DND-41 (cell line): ENCODE measurements at regions not wholly inside any gene's neighbourhood (a gene's known extent, or its start where the extent isn't known, plus 50 kb on each side); places are given as distances from the start of the nearest gene placed in this dataset.

Experiments
- ATAC-seq: fragments of 200-7000 bp; cut with Tn5 transposase; 3 replicates; pipeline ENCODE4 v1.9.1; 2021; ENCODE audit warnings: low read depth; ENCODE audit not compliant: insufficient read depth
- DNase-seq: peaks from one replicate; pipeline ENCODE4 v3.0.0-alpha.2; 2020
- H2AFZ ChIP-seq: 2 replicates; pipeline ENCODE4 v1.6.0; 2012; ENCODE audit warnings: low read depth, low read length
- H3K27ac ChIP-seq: 2 replicates; pipeline ENCODE4 v1.5.1; 2012; ENCODE audit warnings: low read length, inconsistent platforms
- H3K27me3 ChIP-seq: fragments of 200-600 bp; sonication (generic); 2 replicates; pipeline ENCODE4 v1.6.0; 2012; ENCODE audit warnings: low read length, mild to moderate bottlenecking, inconsistent platforms; ENCODE audit not compliant: insufficient read depth, poor library complexity
- H3K36me3 ChIP-seq: 2 replicates; pipeline ENCODE4 v1.5.1; 2012; ENCODE audit warnings: low read length, inconsistent platforms; ENCODE audit not compliant: insufficient read depth
- H3K4me1 ChIP-seq: 2 replicates; pipeline ENCODE4 v1.5.1; 2012; ENCODE audit warnings: mild to moderate bottlenecking, low read length; ENCODE audit not compliant: insufficient read depth
- H3K4me2 ChIP-seq: 2 replicates; pipeline ENCODE4 v1.6.0; 2012; ENCODE audit warnings: mild to moderate bottlenecking, moderate library complexity, low read length, inconsistent platforms; ENCODE audit not compliant: insufficient read depth
- H3K4me3 ChIP-seq, 2 experiments: fragments of 200-600 bp in 1 of 2; shearing (Covaris generic) in 1 of 2; 2 replicates each; pipeline ENCODE4 v1.5.1; 2012 to 2016; ENCODE audit warnings: inconsistent platforms in 2 of 2, low read length in 2 of 2, mild to moderate bottlenecking in 2 of 2, low read depth in 1 of 2, moderate library complexity in 1 of 2
- H3K79me2 ChIP-seq: 2 replicates; pipeline ENCODE4 v1.6.0; 2012; ENCODE audit warnings: low read length, inconsistent platforms; ENCODE audit not compliant: insufficient read depth
- H3K9ac ChIP-seq: 2 replicates; pipeline ENCODE4 v1.6.0; 2012; ENCODE audit warnings: low read depth, mild to moderate bottlenecking, inconsistent platforms, low read length, moderate library complexity
- H3K9me3 ChIP-seq: 2 replicates; pipeline ENCODE4 v1.5.1; 2012; ENCODE audit warnings: low read length, moderate library complexity, mild to moderate bottlenecking, inconsistent platforms; ENCODE audit not compliant: insufficient read depth, severe bottlenecking
- H4K20me1 ChIP-seq: 2 replicates; pipeline ENCODE4 v1.6.0; 2012; ENCODE audit warnings: low read length; ENCODE audit not compliant: insufficient read depth
- EZH2 ChIP-seq: IDR thresholded peaks from 3 replicates; pipeline ENCODE4 v1.6.1; 2012; ENCODE audit warnings: borderline replicate concordance, low read depth, mild to moderate bottlenecking, moderate library complexity, low read length, inconsistent platforms; ENCODE audit not compliant: severe bottlenecking
- TF ChIP-seq, protein P1 (sequence below): IDR thresholded peaks from 2 replicates; pipeline ENCODE4 v1.5.1; 2012; ENCODE audit warnings: borderline replicate concordance, low read length, moderate library complexity, mild to moderate bottlenecking; ENCODE audit not compliant: poor library complexity, severe bottlenecking; ENCODE audit errors: extremely low read depth

DNA sequence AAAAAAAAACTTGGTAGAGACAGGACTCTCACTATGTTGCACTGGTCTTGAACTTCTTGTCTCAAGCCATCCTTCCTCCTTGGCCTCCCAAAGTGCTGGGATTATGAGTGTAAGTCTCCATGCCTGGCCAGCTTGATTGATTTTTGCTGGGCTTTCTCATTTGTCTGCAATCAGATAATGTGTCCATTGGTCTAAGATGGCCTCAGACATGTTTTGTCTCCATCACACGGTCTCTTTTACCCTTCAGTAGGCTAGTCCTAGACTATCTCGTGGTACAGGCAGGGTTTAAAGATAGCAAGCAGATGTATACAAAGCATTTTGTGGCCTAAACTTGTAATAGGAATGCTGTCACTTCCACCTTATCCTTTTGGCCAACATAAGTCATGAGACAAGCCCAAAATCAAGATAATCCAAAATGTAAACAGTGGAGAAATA lies 289.1 kb downstream of the TFAP2B start:
- ATAC-seq, result no peak
- TF ChIP-seq, protein P1, sequence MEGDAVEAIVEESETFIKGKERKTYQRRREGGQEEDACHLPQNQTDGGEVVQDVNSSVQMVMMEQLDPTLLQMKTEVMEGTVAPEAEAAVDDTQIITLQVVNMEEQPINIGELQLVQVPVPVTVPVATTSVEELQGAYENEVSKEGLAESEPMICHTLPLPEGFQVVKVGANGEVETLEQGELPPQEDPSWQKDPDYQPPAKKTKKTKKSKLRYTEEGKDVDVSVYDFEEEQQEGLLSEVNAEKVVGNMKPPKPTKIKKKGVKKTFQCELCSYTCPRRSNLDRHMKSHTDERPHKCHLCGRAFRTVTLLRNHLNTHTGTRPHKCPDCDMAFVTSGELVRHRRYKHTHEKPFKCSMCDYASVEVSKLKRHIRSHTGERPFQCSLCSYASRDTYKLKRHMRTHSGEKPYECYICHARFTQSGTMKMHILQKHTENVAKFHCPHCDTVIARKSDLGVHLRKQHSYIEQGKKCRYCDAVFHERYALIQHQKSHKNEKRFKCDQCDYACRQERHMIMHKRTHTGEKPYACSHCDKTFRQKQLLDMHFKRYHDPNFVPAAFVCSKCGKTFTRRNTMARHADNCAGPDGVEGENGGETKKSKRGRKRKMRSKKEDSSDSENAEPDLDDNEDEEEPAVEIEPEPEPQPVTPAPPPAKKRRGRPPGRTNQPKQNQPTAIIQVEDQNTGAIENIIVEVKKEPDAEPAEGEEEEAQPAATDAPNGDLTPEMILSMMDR, result no peak
- TF ChIP-seq EZH2, result no peak
- no peak overlapping the region for H3K4me3 ChIP-seq
- H4K20me1 ChIP-seq, result no peaks in the 10 kb centered on the region
- DNase-seq, result no peak
- no peak overlapping the region for H3K9ac ChIP-seq
- no peak overlapping the region for H3K27ac ChIP-seq
- H3K27me3 ChIP-seq, result no peaks in the 10 kb centered on the region
- no peak overlapping the region for H2AFZ ChIP-seq
- no peaks in the 10 kb centered on the region for H3K79me2 ChIP-seq
- H3K9me3 ChIP-seq, result no peaks in the 10 kb centered on the region
- no peaks in the 10 kb centered on the region for H3K36me3 ChIP-seq
- H3K4me1 ChIP-seq, result no peaks in the 10 kb centered on the region
- no peak overlapping the region for H3K4me2 ChIP-seq

DNA sequence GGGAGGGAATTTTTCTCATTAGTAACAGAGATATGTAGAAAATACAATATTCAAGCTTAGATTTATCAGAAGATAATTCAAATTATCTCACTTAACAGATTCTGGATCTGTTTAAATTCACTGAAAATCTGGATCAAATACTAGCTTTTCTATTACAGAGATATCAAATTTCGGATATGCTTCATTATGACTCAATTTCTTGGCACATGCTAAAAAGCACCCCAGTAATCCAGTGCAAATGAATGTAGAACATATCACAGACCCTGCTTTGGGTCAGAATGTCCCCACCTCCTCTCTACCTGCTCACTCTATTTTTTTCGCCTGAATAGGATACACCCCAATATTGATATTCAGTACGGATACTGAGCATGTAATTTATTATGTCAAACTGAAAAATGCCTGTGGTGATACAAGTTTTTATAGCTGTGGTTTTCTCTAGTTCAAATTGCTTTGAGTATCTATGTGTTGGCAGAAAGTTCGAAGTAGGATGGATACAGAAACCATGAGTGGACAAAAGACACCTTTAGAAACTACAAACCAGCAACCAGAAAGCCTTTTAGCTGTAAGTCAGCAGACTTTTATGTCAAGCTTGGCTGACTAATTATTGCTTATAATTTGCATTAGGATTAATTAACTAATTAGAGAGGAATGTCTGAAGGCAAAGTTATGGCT lies 290.0 kb downstream of the TFAP2B start:
- Histone ChIP-seq H3K27ac (no peak overlapping the region), H3K9me3 (no peaks in the 10 kb centered on the region), H3K4me2 (no peak overlapping the region), H3K79me2 (no peaks in the 10 kb centered on the region), H3K9ac (no peak overlapping the region), H3K4me1 (no peaks in the 10 kb centered on the region), H4K20me1 (no peaks in the 10 kb centered on the region), H3K27me3 (no peaks in the 10 kb centered on the region), H3K36me3 (no peaks in the 10 kb centered on the region), H3K4me3 (no peak overlapping the region), H2AFZ (no peak overlapping the region)
- no peak for ATAC-seq
- no peak for TF ChIP-seq EZH2
- TF ChIP-seq, protein P1, result no peak
- DNase-seq, result no peak

DNA sequence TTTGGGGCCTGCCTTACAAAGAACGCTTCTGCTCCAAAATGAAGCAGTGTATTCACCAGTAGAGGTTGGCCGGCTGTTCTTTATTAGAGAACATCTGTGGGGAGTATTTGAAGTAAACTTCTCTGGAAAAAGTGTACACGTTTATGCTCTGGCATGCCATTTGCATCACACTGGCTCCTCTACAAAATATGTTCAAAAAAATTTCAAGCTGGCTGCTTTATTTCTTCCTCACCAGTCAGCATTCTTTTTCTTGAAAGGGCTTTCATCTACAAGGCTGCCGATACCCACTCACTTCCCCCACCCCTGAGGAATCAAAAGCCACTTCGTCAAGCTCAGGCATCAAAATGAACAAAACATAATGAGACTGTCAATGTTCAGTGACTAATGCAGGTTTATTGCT lies 294.1 kb downstream of the TFAP2B start:
- Histone ChIP-seq H3K27me3 (no peaks in the 10 kb centered on the region), H2AFZ (no peak overlapping the region), H3K9me3 (no peaks in the 10 kb centered on the region), H3K79me2 (no peaks in the 10 kb centered on the region), H4K20me1 (no peaks in the 10 kb centered on the region), H3K4me3 (no peak overlapping the region), H3K36me3 (no peaks in the 10 kb centered on the region), H3K9ac (no peak overlapping the region), H3K4me1 (no peaks in the 10 kb centered on the region), H3K27ac (no peak overlapping the region), H3K4me2 (no peak overlapping the region)
- ATAC-seq (no peak), DNase-seq (no peak)
- TF ChIP-seq, protein P1, result no peak
- no peak for TF ChIP-seq EZH2

DNA sequence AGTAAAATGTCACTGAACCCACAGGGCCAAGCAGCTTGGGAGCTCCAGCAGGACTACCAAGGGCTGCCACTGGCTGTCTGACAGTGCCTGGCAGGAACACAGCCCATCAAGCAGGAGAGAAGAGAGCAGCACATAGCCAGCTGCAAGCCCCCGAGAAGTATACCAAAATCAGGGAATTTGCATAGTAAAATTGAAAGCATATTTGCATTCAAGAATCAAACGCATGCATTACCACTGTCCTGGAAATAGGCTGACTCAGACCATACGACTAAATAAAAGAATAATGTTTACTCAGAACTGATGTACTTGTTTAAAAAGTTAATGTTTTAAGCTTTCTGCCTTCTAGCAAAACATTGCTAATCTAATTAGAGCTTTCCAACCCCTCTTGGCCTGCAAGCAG lies 298.1 kb downstream of the TFAP2B start:
- Histone ChIP-seq H3K27me3 (no peaks in the 10 kb centered on the region), H3K4me1 (no peaks in the 10 kb centered on the region), H3K9ac (no peak overlapping the region), H3K4me3 (no peak overlapping the region), H2AFZ (no peak overlapping the region), H3K9me3 (no peaks in the 10 kb centered on the region), H3K79me2 (no peaks in the 10 kb centered on the region), H4K20me1 (no peaks in the 10 kb centered on the region), H3K27ac (no peak overlapping the region), H3K4me2 (no peak overlapping the region), H3K36me3 (no peaks in the 10 kb centered on the region)
- no peak for DNase-seq
- no peak for TF ChIP-seq EZH2
- TF ChIP-seq, protein P1, result no peak
- no peak; the same call in 2 of the 3 replicates for ATAC-seq
